ENCODE measurements at regions not wholly inside any gene's neighbourhood (a gene's known extent, or its start where the extent isn't known, plus 50 kb on each side); places are given as distances from the start of the nearest gene placed in this dataset.

DNA sequence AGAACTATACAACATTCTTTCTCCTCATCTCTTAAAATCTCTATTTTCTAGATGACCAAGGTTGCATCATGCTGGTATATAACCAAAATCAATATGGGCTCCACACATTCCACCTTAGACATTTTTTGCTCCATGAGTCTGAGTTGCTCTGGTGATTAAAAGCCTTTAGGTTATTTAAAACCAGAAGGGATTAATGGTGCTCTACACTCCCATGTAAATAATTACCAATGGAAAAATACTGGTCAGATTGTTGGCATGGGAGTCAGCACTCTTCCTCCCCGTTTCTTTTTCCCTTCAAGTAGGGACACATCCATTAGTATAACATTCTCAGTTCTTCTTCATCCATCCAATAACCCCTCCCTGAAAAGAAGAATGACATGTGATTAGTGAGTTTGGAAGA lies 747.7 kb downstream of the PCDH17 start:
- no peak for TF ChIP-seq POLR2AphosphoS5 (IDR thresholded peaks at IDR 0.05)
- TF ChIP-seq EP300 (IDR thresholded peaks at IDR 0.05), result no peak
- no peak for TF ChIP-seq POLR2A (IDR thresholded peaks at IDR 0.05)

All from upper lobe of left lung (tissue), 4 donors.